MM.1S (cell line): ENCODE measurements at regions not wholly inside any gene's neighbourhood (a gene's known extent, or its start where the extent isn't known, plus 50 kb on each side); places are given as distances from the start of the nearest gene placed in this dataset.

ENCODE experiments used
- EZH2phosphoT487 ChIP-seq: fragments of 300-600 bp; sonication (generic); IDR thresholded peaks from 2 replicates; pipeline ENCODE4 v1.6.1; 2018; ENCODE audit warnings: antibody characterized with exemption, low read length
- TF ChIP-seq, protein P1 (sequence below): fragments of 300-600 bp; sonication (generic); IDR thresholded peaks from 2 replicates; pipeline ENCODE4 v1.5.1; 2016; ENCODE audit warnings: antibody characterized with exemption, low read length, mixed read lengths

DNA sequence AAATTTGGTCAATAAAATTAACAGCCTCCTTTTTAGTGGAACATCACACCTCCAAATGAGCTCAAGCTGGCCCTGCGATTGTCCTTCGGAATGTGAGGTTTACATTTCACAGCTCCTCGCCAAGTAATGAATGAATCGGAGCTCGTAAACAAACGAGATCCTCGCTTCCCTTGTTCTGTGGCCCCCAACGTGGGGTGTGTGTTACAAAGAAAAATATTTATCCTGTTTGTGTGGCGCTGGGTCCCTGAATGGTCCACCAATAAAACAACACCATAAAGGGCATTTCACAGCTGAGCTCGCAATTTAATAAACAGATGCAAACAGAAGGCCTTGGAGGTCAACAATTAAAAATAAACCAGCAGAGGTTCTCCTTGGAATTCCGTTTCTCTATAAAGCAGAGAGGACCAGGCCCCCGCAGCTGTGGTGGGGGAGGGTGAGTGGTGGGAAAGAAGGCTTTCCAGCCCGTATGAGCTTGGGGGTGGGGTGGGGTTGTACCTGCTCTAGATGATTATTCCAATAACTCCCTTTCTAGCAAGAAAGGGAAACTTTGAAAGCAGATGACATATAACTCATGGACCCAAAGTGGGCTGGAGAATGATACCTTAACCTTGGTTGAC, 393.9 kb upstream of the SALL1 start:
- TF ChIP-seq, protein P1, sequence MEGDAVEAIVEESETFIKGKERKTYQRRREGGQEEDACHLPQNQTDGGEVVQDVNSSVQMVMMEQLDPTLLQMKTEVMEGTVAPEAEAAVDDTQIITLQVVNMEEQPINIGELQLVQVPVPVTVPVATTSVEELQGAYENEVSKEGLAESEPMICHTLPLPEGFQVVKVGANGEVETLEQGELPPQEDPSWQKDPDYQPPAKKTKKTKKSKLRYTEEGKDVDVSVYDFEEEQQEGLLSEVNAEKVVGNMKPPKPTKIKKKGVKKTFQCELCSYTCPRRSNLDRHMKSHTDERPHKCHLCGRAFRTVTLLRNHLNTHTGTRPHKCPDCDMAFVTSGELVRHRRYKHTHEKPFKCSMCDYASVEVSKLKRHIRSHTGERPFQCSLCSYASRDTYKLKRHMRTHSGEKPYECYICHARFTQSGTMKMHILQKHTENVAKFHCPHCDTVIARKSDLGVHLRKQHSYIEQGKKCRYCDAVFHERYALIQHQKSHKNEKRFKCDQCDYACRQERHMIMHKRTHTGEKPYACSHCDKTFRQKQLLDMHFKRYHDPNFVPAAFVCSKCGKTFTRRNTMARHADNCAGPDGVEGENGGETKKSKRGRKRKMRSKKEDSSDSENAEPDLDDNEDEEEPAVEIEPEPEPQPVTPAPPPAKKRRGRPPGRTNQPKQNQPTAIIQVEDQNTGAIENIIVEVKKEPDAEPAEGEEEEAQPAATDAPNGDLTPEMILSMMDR: no peak
- no peak for TF ChIP-seq EZH2phosphoT487
